ENCODE measurements at regions not wholly inside any gene's neighbourhood (a gene's known extent, or its start where the extent isn't known, plus 50 kb on each side); places are given as distances from the start of the nearest gene placed in this dataset.

- DNase-seq (ENCODE audit: low spot score): no peak
Observed at GRCh38 chr14:29459969-29460560, 467.6 kb downstream of the PRKD1 start.

- DNase-seq (ENCODE audit: low spot score): no peak
Observed at GRCh38 chr14:29461101-29461500, 466.5 kb downstream of the PRKD1 start.

GRCh38 chr14:29461506-29461905, 466.1 kb downstream of the PRKD1 start:
- no peak for DNase-seq (ENCODE audit: low spot score)

GRCh38 chr14:29462321-29462720, 465.3 kb downstream of the PRKD1 start:
- DNase-seq (ENCODE audit: low spot score): no peak

GRCh38 chr14:29462772-29463171, 464.9 kb downstream of the PRKD1 start:
- DNase-seq (ENCODE audit: low spot score): no peak

GRCh38 chr14:29463727-29464395, 463.8 kb downstream of the PRKD1 start:
- no peak for DNase-seq (ENCODE audit: low spot score)

- no peak for DNase-seq (ENCODE audit: low spot score)
Observed at GRCh38 chr14:29465095-29465494, 462.6 kb downstream of the PRKD1 start.

- DNase-seq (ENCODE audit: low spot score): no peak
Observed at GRCh38 chr14:29475641-29476040, 452.0 kb downstream of the PRKD1 start.

- no peak for DNase-seq (ENCODE audit: low spot score)
Observed at GRCh38 chr14:29486132-29486531, 441.5 kb downstream of the PRKD1 start.

- no peak for DNase-seq (ENCODE audit: low spot score)
Observed at GRCh38 chr14:29489911-29490425, 437.7 kb downstream of the PRKD1 start.

GRCh38 chr14:29493849-29494248, 433.8 kb downstream of the PRKD1 start:
- no peak for DNase-seq (ENCODE audit: low spot score)

- no peak for DNase-seq (ENCODE audit: low spot score)
Observed at GRCh38 chr14:29494312-29494711, 433.3 kb downstream of the PRKD1 start.

GRCh38 chr14:29503903-29504302, 423.7 kb downstream of the PRKD1 start:
- no peak for DNase-seq (ENCODE audit: low spot score)

GRCh38 chr14:29518335-29518734, 409.3 kb downstream of the PRKD1 start:
- DNase-seq (ENCODE audit: low spot score): no peak

- DNase-seq (ENCODE audit: low spot score): no peak
Observed at GRCh38 chr14:29521526-29522137, 406.0 kb downstream of the PRKD1 start.

Measured in pons (tissue), 1 donor.